ENCODE measurements at regions not wholly inside any gene's neighbourhood (a gene's known extent, or its start where the extent isn't known, plus 50 kb on each side); places are given as distances from the start of the nearest gene placed in this dataset.

DNA sequence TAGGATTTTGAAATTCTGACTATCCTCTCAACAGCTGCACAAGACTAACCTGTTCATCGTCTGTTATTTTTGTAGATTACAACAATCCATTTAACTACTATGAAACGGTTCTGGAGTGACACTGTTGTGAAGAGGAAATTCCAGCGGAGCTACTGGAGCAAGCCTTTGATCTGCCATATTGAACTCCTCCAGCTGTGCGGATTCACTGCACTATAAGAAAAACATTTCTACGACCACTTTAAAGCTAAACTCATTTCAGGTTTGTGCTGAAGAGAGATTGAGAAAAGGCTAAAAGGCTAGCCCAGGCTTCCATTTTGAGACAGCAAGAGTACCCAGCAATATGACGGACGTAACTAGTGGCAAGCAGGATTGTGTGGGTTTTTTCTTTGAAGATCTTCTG, 104.9 kb upstream of the ANKH start:
- H3K9me1 ChIP-seq (ENCODE audit: control insufficient read depth, insufficient read depth, low read length), result no peaks in the 10 kb centered on the region
- no peaks in the 10 kb centered on the region for H3K27me3 ChIP-seq (ENCODE audit: control insufficient read depth in 2 of 2, insufficient read depth in 2 of 2, low read length in 2 of 2)
- no peaks in the 10 kb centered on the region for H3K9me3 ChIP-seq (replicated peaks; ENCODE audit: control insufficient read depth, insufficient read depth, low read depth, low read length)
- in situ Hi-C loops (cut with MboI), result no loop called here
- WGBS (ENCODE audit: insufficient coverage, low coverage, missing lambda C conversion rate), result 1% methylated on average over 7 of the region's 7 CpGs
- H3K27ac ChIP-seq (ENCODE audit: extremely low read depth, low read depth, low read length), result no peak overlapping the region
- H3K4me3 ChIP-seq, result no peak overlapping the region
- no peak overlapping the region for H2AFZ ChIP-seq (ENCODE audit: low read depth, low read length)
- DNase-seq (ENCODE audit: extremely low read depth in 1 of 4, low spot score in 3 of 4), result no peak
- no peak overlapping the region for H3K9ac ChIP-seq (ENCODE audit: insufficient read depth in 1 of 2, low read depth in 2 of 2, low read length in 2 of 2)
- intact Hi-C loops (cut with micrococcal nuclease), result no loop called here
- no peak for FAIRE-seq
- H3K4me2 ChIP-seq (ENCODE audit: insufficient read depth, low read length), result no peak overlapping the region
- no peaks in the 10 kb centered on the region for H3K79me2 ChIP-seq (ENCODE audit: control insufficient read depth, insufficient read depth, low read length)
- TF ChIP-seq DIDO1 (tag; IDR thresholded peaks at IDR 0.05; ENCODE audit: low read depth) (no peak), MEF2A (IDR thresholded peaks at IDR 0.05; ENCODE audit: control insufficient read depth, low read depth, low read length) (no peak), SIRT6 (IDR thresholded peaks at IDR 0.05; ENCODE audit: low read depth, low read length) (no peak), ZNF316 (IDR thresholded peaks at IDR 0.05) (no peak), TEAD2 (tag; IDR thresholded peaks at IDR 0.05) (no peak), SMAD4 (CRISPR knock-in tag; conservative IDR thresholded peaks at IDR 0.05) (no peak), FOXP1 (CRISPR knock-in tag; IDR thresholded peaks at IDR 0.05) (no peak)
- TF ChIP-seq, protein P1, sequence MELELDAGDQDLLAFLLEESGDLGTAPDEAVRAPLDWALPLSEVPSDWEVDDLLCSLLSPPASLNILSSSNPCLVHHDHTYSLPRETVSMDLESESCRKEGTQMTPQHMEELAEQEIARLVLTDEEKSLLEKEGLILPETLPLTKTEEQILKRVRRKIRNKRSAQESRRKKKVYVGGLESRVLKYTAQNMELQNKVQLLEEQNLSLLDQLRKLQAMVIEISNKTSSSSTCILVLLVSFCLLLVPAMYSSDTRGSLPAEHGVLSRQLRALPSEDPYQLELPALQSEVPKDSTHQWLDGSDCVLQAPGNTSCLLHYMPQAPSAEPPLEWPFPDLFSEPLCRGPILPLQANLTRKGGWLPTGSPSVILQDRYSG (tag; conservative IDR thresholded peaks at IDR 0.05; ENCODE audit: low read depth), result no peak
- TF ChIP-seq, protein P2, sequence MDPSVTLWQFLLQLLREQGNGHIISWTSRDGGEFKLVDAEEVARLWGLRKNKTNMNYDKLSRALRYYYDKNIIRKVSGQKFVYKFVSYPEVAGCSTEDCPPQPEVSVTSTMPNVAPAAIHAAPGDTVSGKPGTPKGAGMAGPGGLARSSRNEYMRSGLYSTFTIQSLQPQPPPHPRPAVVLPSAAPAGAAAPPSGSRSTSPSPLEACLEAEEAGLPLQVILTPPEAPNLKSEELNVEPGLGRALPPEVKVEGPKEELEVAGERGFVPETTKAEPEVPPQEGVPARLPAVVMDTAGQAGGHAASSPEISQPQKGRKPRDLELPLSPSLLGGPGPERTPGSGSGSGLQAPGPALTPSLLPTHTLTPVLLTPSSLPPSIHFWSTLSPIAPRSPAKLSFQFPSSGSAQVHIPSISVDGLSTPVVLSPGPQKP (CRISPR knock-in tag; IDR thresholded peaks at IDR 0.05), result no peak
- TF ChIP-seq, protein P3, sequence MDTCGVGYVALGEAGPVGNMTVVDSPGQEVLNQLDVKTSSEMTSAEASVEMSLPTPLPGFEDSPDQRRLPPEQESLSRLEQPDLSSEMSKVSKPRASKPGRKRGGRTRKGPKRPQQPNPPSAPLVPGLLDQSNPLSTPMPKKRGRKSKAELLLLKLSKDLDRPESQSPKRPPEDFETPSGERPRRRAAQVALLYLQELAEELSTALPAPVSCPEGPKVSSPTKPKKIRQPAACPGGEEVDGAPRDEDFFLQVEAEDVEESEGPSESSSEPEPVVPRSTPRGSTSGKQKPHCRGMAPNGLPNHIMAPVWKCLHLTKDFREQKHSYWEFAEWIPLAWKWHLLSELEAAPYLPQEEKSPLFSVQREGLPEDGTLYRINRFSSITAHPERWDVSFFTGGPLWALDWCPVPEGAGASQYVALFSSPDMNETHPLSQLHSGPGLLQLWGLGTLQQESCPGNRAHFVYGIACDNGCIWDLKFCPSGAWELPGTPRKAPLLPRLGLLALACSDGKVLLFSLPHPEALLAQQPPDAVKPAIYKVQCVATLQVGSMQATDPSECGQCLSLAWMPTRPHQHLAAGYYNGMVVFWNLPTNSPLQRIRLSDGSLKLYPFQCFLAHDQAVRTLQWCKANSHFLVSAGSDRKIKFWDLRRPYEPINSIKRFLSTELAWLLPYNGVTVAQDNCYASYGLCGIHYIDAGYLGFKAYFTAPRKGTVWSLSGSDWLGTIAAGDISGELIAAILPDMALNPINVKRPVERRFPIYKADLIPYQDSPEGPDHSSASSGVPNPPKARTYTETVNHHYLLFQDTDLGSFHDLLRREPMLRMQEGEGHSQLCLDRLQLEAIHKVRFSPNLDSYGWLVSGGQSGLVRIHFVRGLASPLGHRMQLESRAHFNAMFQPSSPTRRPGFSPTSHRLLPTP (IDR thresholded peaks at IDR 0.05; ENCODE audit: borderline replicate concordance, extremely low read depth, insufficient read length), result no peak
- no TSS peak for BruUV-seq (replicated peaks)
- ChIA-PET POLR2A (no interaction called here), CTCF (ENCODE audit: low intra/inter-chr PET ratio) (no interaction called here)
- H3K4me1 ChIP-seq (replicated peaks in 1 of 2; ENCODE audit: control insufficient read depth in 2 of 2, insufficient read depth in 2 of 2, low read length in 2 of 2), result no peaks in the 10 kb centered on the region
- ATAC-seq, result no peak
- no peaks in the 10 kb centered on the region for H4K20me1 ChIP-seq (replicated peaks; ENCODE audit: control insufficient read depth, insufficient read depth, low read length)
- H3K36me3 ChIP-seq (ENCODE audit: control insufficient read depth, insufficient read depth, low read length), result no peaks in the 10 kb centered on the region

Data from K562 (cell line).